ENCODE measurements at regions not wholly inside any gene's neighbourhood (a gene's known extent, or its start where the extent isn't known, plus 50 kb on each side); places are given as distances from the start of the nearest gene placed in this dataset.

GRCh38 chr1:79797487-79797886, 791.0 kb upstream of the ADGRL4 start:
- no peak for DNase-seq

GRCh38 chr1:79796434-79796833, 789.9 kb upstream of the ADGRL4 start:
- DNase-seq: no peak

DNA sequence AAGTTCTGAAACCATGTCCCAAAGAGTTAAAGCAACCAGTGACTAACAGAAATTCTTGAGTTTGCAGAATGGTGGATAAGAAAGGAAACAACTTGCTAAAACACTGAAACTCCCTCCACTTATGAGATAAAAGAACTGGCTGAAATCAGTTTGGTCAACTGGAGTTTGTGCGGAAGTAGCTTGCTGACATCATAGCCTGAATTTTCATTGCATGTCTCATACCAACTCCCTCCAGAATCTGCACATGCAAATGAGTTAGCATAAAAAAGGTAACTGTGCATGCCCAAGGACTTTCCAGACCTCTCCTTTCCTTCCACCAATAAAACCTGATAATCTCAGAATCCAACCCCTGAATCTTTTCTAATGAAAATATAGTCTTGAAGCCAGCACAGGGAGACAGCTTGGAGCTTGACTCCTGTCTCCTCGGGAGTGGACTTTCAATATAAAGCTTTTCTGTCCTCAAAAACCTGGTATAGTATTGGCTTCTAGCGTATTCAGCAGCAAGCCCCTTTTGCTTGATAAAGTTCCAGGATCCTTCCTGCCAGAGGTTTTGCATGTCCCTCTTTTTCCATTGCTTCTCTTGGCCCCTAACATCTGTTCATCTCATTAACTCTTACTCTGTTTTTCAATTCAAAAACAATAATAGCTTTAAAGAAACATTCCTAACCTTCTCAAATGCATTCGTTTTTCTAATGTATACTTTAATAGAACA, 785.8 kb upstream of the ADGRL4 start:
- peak; percentile 39 for DNase-seq

DNA sequence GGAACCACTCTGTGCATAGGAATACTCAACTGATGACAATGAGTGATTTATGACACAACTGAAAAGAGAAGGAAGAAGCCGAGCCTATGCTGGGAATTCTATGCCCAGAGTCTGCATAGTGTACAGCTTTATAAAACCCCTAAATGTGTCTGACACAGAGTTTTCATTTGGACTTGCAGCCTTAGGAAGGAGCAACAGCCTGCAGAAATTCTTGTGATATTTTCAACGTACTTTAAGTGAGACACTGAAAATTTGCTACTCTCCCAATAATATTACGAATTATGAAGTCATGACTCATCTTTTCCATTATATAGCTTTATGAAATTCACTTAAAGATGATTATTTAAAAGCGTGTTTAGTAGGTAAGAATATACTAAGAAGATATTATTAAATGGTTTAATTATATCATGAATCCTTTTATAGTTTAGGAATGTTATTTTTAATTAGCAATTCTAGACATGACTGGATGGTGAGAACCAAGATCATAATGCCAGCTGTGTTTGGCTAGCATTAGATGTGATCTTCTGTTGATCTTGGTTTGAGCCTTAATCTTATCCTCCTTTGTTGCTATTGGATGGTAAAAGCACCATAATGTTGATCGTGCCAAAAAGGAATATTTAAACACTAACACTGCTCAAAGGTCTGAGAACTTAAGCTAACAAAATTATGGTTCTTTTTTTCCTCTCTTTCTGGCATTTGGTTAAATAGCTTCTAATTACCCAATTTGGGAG, 785.1 kb upstream of the ADGRL4 start:
- DNase-seq: peak; percentile 37

DNA sequence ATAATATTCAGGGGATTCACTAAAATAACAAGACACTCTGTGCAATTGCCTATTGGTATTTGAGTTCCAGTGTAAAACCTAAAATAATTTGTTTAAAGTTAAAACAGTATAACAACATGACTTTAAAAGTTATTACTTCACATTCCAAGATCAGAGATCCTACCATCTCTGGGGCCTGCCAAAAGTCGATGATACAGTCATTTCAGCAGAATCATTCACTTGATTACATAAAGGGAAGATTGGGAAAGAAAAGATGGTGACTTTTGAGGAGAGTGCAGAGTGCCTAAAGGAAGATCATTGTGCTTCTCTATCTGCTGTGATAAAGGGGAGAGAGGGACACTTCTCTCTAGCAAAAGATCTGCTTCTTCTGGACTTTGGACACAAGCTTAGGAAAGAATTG, 784.4 kb upstream of the ADGRL4 start:
- DNase-seq: no peak

DNA sequence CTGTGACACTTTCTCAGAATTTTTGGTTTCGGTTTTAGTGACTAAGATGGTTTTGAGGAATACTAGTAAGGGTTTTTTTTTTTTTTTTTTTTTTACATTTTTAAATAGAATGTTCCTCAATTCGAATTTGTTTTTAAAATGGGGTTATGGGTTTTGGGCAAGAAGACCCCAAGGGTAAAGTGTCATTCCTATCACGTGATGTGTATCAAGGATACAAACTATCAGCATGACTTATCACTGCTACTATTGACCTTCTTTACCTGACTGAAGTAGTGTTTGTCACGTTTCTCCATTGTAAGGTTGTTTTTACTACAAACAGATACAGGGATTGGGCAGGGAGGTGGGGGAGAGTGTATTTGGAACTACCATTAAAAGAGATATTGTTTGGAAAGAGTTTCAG, 781.1 kb upstream of the ADGRL4 start:
- no peak for DNase-seq

DNA sequence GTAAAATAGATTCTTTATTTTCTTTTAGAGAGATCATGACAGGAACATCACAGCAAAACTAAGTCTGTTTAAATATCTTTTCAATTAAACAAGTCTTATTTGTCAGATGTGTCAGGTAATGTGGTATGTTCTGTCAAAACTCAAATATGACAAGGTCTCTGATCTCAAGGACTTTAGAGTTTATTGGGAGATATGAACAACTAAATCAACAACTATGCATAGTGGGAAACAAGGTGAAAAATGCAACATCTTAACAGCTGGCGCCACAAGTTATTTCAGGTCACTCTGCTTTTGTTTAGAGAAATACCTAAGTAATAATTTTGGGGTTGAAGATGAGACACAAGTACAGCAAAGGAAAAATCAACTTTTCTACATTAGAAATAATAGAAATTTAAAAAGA, 779.4 kb upstream of the ADGRL4 start:
- DNase-seq: no peak

- no peak for DNase-seq
These were observed 779.0 kb upstream of the ADGRL4 start for GRCh38 chr1:79785561-79785960.

GRCh38 chr1:79781261-79781660, 774.7 kb upstream of the ADGRL4 start:
- DNase-seq: no peak

GRCh38 chr1:79777481-79778219, 771.1 kb upstream of the ADGRL4 start:
- no peak for DNase-seq

GRCh38 chr1:79775402-79775801, 768.9 kb upstream of the ADGRL4 start:
- no peak for DNase-seq

DNA sequence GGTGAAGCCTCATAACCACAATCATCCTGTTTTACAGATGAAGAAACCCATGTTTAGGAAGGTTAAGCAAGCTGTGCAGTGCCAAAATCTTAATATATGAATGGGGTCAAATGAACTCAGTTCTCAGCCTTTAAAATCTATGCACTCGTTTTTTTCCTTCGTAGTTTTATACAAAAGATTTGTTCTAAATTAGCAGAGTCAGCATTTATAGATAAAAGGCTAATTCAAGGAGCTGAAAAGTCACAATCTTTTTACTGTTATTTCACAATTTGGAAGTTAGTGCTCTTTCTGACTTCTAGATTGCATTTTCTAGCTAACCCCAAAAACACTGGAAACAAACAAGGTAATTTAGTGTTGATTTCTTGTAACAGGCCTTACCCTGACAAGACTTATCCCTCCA, 766.9 kb upstream of the ADGRL4 start:
- DNase-seq: no peak

- DNase-seq: no peak
These were observed 755.9 kb upstream of the ADGRL4 start for GRCh38 chr1:79762461-79762860.

GRCh38 chr1:79760531-79760930, 754.0 kb upstream of the ADGRL4 start:
- DNase-seq: no peak

DNA sequence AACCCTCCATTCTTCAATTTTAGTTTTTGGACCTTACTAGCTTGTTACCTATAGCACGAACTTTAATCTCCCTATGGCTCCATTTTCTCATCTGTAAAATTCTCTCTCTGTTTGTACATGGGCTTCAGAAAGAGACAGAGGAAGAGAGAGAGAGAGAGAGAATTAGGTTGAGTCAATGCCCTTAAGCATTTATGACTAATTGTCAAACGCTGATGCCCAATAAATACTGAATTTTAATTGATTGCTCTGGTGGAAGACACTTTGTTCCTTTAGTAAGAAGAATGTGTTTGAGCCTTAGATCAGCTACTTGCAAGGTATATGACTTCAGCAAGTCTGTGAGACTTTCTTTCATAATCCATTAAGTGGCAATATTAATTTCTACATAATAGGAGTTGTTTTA, 743.1 kb upstream of the ADGRL4 start:
- no peak for DNase-seq

DNA sequence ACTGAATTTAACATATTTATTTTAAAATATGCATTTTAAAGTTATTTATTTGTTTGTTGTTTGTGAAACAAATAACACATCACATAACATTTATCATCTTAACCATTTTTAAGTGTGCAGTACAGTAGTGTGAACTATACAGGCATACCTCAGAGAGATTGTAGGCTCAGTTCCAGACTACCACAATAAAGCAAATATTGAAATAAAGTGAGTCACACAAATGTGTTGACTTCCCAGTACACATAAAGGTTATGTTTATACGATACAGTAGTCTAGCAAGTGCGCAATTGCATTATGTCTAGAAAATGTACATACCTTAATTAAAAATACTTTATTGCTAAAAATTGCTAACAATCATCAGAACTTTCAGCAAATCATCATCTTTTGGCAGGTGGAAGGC, 739.4 kb upstream of the ADGRL4 start:
- no peak for DNase-seq

GRCh38 chr1:79744746-79745145, 738.2 kb upstream of the ADGRL4 start:
- no peak for DNase-seq

GRCh38 chr1:79741720-79742421, 735.3 kb upstream of the ADGRL4 start:
- no peak for DNase-seq

DNA sequence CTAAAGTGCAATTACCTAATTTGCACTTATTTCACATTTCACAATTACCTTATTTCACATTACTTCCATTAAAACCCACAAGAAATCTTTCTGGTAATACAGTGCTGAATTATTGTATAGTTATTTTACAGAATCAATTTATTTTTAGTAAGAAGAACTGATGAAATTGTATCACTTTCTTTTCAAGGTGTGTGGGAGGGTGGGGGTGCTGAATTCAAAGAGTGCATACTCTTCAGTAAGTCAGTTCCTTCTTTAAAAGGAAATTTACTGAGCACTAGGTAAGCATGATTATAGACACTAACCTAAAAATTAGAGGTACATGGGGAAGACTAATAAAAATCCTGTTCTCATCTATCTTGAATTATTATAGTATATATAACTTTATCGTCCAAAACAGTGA, 731.6 kb upstream of the ADGRL4 start:
- DNase-seq: no peak

- no peak for DNase-seq
These were observed 730.7 kb upstream of the ADGRL4 start for GRCh38 chr1:79737193-79737592.

DNA sequence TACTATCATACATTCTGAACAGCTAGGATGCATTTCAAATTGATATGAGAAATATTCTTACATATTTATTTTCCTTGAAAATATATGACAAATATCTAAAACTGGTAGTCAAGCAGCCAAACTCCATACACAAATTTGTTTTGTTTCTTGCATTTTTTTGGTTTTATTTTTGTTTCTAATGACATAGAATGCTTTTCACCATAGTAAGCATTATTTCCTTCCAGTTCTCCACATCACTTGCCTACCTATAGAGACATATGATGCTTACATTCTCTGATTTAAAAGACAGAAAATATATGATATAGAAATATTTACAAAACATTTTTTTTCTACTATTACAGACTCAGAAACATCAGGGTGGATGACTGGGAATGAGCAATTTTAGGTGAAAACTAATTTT, 726.4 kb upstream of the ADGRL4 start:
- no peak for DNase-seq

GRCh38 chr1:79726911-79727310, 720.4 kb upstream of the ADGRL4 start:
- DNase-seq: no peak

DNA sequence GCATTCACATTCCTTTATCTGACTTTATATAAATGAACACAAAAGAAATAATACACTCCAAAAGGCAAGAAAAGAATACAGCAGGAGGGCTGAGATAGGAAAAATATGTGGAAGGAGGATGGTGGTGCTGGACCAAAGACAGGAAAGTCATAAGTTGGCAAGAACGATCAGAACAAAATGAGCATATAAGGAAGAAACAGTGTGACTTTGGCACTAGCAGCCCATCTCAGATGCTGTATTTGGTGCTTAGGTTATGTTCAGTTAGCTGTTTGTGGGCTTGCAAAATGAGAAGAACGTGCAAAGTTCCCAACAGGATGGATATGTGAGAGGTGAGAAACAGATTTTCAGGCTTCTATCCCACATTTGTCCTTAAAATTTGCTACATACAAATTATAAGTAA, 719.8 kb upstream of the ADGRL4 start:
- DNase-seq: peak; percentile 13
